ENCODE measurements at regions not wholly inside any gene's neighbourhood (a gene's known extent, or its start where the extent isn't known, plus 50 kb on each side); places are given as distances from the start of the nearest gene placed in this dataset.

- DNase-seq (ENCODE audit: low spot score) = no peak
These were observed 163.6 kb downstream of the TNFSF18 start for GRCh38 chr1:172887162-172887561.

GRCh38 chr1:172893146-172893841 is 157.4 kb downstream of the TNFSF18 start:
- no peak for DNase-seq (ENCODE audit: low spot score)

GRCh38 chr1:172894349-172895049 is 156.2 kb downstream of the TNFSF18 start:
- no peak for DNase-seq (ENCODE audit: low spot score)

GRCh38 chr1:172895050-172895460 is 155.7 kb downstream of the TNFSF18 start:
- no peak for DNase-seq (ENCODE audit: low spot score)

- DNase-seq (ENCODE audit: low spot score) = no peak
These were observed 155.0 kb downstream of the TNFSF18 start for GRCh38 chr1:172895761-172896160.

- no peak for DNase-seq (ENCODE audit: low spot score)
These were observed 153.0 kb downstream of the TNFSF18 start for GRCh38 chr1:172897738-172898137.

GRCh38 chr1:172898866-172899265 is 151.9 kb downstream of the TNFSF18 start:
- DNase-seq (ENCODE audit: low spot score) = no peak

GRCh38 chr1:172900376-172900997 is 150.3 kb downstream of the TNFSF18 start:
- DNase-seq (ENCODE audit: low spot score) = no peak

GRCh38 chr1:172902200-172902599 is 148.5 kb downstream of the TNFSF18 start:
- no peak for DNase-seq (ENCODE audit: low spot score)

GRCh38 chr1:172902861-172903381 is 147.8 kb downstream of the TNFSF18 start:
- DNase-seq (ENCODE audit: low spot score) = no peak

GRCh38 chr1:172903581-172904220 is 147.0 kb downstream of the TNFSF18 start:
- DNase-seq (ENCODE audit: low spot score) = no peak

- no peak for DNase-seq (ENCODE audit: low spot score)
These were observed 145.3 kb downstream of the TNFSF18 start for GRCh38 chr1:172905452-172905851.

- DNase-seq (ENCODE audit: low spot score) = no peak
These were observed 143.8 kb downstream of the TNFSF18 start for GRCh38 chr1:172906778-172907592.

GRCh38 chr1:172907834-172908326 is 142.9 kb downstream of the TNFSF18 start:
- DNase-seq (ENCODE audit: low spot score) = no peak

- no peak for DNase-seq (ENCODE audit: low spot score)
These were observed 141.0 kb downstream of the TNFSF18 start for GRCh38 chr1:172909606-172910326.

GRCh38 chr1:172912765-172913260 is 137.9 kb downstream of the TNFSF18 start:
- DNase-seq (ENCODE audit: low spot score) = no peak

GRCh38 chr1:172914501-172915144 is 136.1 kb downstream of the TNFSF18 start:
- DNase-seq (ENCODE audit: low spot score) = peak; percentile 25

GRCh38 chr1:172915271-172915670 is 135.5 kb downstream of the TNFSF18 start:
- no peak for DNase-seq (ENCODE audit: low spot score)

GRCh38 chr1:172916116-172916515 is 134.6 kb downstream of the TNFSF18 start:
- DNase-seq (ENCODE audit: low spot score) = no peak

- DNase-seq (ENCODE audit: low spot score) = peak; percentile 90
These were observed 132.8 kb downstream of the TNFSF18 start for GRCh38 chr1:172917972-172918371.
